ENCODE measurements at regions not wholly inside any gene's neighbourhood (a gene's known extent, or its start where the extent isn't known, plus 50 kb on each side); places are given as distances from the start of the nearest gene placed in this dataset.

DNA sequence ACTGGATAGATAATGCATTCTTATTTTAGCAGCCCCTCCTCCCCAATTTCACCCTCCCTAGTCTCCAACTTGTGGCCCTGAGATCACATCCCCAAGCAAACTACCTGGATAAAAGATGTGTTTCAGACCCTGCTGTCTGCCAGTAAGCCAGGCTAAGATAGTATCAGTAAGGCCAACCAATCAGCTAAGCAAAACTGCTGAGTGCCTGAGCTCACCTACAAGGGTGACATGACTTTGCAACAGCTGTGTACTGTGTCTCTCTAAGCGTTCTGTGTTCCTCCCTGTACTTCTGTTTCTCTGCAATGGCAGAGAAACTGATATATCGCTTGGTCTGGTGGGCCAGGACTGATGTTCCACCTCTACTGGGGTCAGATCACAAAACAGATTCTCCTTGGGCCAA, 224.9 kb downstream of the BTG1 start:
- ChIA-PET CTCF (no interaction called here), POLR2A (ENCODE audit: low non-redundant PET) (no interaction called here)
- Histone ChIP-seq H3K4me1 (ENCODE audit: insufficient read depth, low read length, poor library complexity, severe bottlenecking) (no peaks in the 10 kb centered on the region), H3K27me3 (replicated peaks; ENCODE audit: insufficient read depth, low read depth, low read length, poor library complexity) (no peaks in the 10 kb centered on the region), H3K9me3 (ENCODE audit: low read depth, low read length, poor library complexity, severe bottlenecking) (no peaks in the 10 kb centered on the region), H3K36me3 (ENCODE audit: insufficient read depth, low read length, poor library complexity, severe bottlenecking) (no peaks in the 10 kb centered on the region), H3K27ac (ENCODE audit: low read depth, low read length, poor library complexity, severe bottlenecking) (no peak overlapping the region), H3K4me3 (ENCODE audit: low read depth, low read length, poor library complexity, severe bottlenecking) (no peak overlapping the region)
- intact Hi-C loops (cut with micrococcal nuclease; ENCODE audit: unreplicated experiment), result no loop called here
- DNase-seq (ENCODE audit: low spot score), result no peak
- no TSS peak for BruUV-seq (replicated peaks)
- TF ChIP-seq, protein P1, sequence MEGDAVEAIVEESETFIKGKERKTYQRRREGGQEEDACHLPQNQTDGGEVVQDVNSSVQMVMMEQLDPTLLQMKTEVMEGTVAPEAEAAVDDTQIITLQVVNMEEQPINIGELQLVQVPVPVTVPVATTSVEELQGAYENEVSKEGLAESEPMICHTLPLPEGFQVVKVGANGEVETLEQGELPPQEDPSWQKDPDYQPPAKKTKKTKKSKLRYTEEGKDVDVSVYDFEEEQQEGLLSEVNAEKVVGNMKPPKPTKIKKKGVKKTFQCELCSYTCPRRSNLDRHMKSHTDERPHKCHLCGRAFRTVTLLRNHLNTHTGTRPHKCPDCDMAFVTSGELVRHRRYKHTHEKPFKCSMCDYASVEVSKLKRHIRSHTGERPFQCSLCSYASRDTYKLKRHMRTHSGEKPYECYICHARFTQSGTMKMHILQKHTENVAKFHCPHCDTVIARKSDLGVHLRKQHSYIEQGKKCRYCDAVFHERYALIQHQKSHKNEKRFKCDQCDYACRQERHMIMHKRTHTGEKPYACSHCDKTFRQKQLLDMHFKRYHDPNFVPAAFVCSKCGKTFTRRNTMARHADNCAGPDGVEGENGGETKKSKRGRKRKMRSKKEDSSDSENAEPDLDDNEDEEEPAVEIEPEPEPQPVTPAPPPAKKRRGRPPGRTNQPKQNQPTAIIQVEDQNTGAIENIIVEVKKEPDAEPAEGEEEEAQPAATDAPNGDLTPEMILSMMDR (conservative IDR thresholded peaks at IDR 0.05; ENCODE audit: low read depth, low read length), result no peak
- TF ChIP-seq EZH2 (IDR thresholded peaks at IDR 0.05; ENCODE audit: borderline replicate concordance, low read depth, low read length, poor library complexity, severe bottlenecking), result no peak

DNA sequence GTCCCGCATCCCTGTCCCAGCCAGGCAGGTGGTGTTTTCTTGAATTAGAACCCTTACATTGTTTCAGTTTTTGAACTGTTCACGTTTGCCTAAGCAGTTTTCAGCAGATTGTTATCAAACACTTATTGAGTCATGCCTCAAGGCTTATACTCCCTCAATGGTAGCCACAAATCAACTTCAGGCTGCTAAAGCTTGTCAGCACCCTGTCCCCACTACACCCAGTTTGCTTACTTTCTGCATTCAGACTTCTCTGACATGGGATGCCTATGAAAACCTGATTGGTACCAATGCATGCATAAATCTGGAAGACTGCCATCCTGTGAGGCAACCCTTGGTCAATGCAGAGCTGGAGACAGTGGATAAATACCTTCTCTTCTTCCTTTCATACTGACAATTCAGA, 225.4 kb downstream of the BTG1 start:
- no peak for TF ChIP-seq EZH2 (IDR thresholded peaks at IDR 0.05; ENCODE audit: borderline replicate concordance, low read depth, low read length, poor library complexity, severe bottlenecking)
- TF ChIP-seq, protein P1 (conservative IDR thresholded peaks at IDR 0.05; ENCODE audit: low read depth, low read length), result no peak
- Histone ChIP-seq H3K9me3 (ENCODE audit: low read depth, low read length, poor library complexity, severe bottlenecking) (no peaks in the 10 kb centered on the region), H3K27me3 (replicated peaks; ENCODE audit: insufficient read depth, low read depth, low read length, poor library complexity) (no peaks in the 10 kb centered on the region), H3K4me3 (ENCODE audit: low read depth, low read length, poor library complexity, severe bottlenecking) (no peak overlapping the region), H3K27ac (ENCODE audit: low read depth, low read length, poor library complexity, severe bottlenecking) (no peak overlapping the region), H3K36me3 (ENCODE audit: insufficient read depth, low read length, poor library complexity, severe bottlenecking) (no peaks in the 10 kb centered on the region), H3K4me1 (ENCODE audit: insufficient read depth, low read length, poor library complexity, severe bottlenecking) (no peaks in the 10 kb centered on the region)
- DNase-seq (ENCODE audit: low spot score), result no peak
- POLR2A ChIA-PET (ENCODE audit: low non-redundant PET), result no interaction called here
- BruUV-seq (replicated peaks), result no TSS peak
- intact Hi-C loops (cut with micrococcal nuclease; ENCODE audit: unreplicated experiment), result no loop called here
- CTCF ChIA-PET, result no interaction called here

DNA sequence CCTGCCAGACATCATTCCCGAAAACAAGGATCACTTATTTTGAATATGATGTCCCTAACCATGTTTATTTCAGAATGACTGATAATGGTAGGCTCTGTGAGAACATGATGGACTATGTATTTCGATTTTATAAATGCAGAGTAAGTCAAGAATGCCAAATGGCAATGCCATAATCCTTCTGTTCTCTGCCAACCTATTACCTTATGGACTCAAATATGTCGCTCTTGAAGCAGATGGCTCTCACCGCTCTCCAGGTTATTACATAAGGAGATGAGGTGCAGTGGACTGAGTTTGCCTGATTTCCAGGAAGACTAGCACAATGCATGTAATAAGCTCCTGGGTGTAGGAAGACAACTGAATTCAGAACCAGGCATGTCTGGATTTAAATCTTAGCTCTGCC, 227.2 kb downstream of the BTG1 start:
- BruUV-seq (replicated peaks), result no TSS peak
- no peak for TF ChIP-seq EZH2 (IDR thresholded peaks at IDR 0.05; ENCODE audit: borderline replicate concordance, low read depth, low read length, poor library complexity, severe bottlenecking)
- TF ChIP-seq, protein P1 (conservative IDR thresholded peaks at IDR 0.05; ENCODE audit: low read depth, low read length), result no peak
- intact Hi-C loops (cut with micrococcal nuclease; ENCODE audit: unreplicated experiment), result no loop called here
- H3K9me3 ChIP-seq (ENCODE audit: low read depth, low read length, poor library complexity, severe bottlenecking), result no peaks in the 10 kb centered on the region
- no peaks in the 10 kb centered on the region for H3K36me3 ChIP-seq (ENCODE audit: insufficient read depth, low read length, poor library complexity, severe bottlenecking)
- ChIA-PET CTCF (no interaction called here), POLR2A (ENCODE audit: low non-redundant PET) (no interaction called here)
- no peaks in the 10 kb centered on the region for H3K27me3 ChIP-seq (replicated peaks; ENCODE audit: insufficient read depth, low read depth, low read length, poor library complexity)
- no peaks in the 10 kb centered on the region for H3K4me1 ChIP-seq (ENCODE audit: insufficient read depth, low read length, poor library complexity, severe bottlenecking)
- H3K27ac ChIP-seq (ENCODE audit: low read depth, low read length, poor library complexity, severe bottlenecking), result no peak overlapping the region
- no peak overlapping the region for H3K4me3 ChIP-seq (ENCODE audit: low read depth, low read length, poor library complexity, severe bottlenecking)
- no peak for DNase-seq (ENCODE audit: low spot score)

Data from A673 (cell line).